ENCODE measurements at regions not wholly inside any gene's neighbourhood (a gene's known extent, or its start where the extent isn't known, plus 50 kb on each side); places are given as distances from the start of the nearest gene placed in this dataset.

- Histone ChIP-seq H3K9ac (ENCODE audit: insufficient read depth, low read length, poor library complexity, severe bottlenecking) (no peak overlapping the region), H4K20me1 (ENCODE audit: insufficient read depth, low read length) (no peaks in the 10 kb centered on the region), H3K9me3 (replicated peaks in 1 of 2; ENCODE audit: control insufficient read depth in 1 of 2, insufficient read depth in 1 of 2, low read length in 2 of 2) (no peaks in the 10 kb centered on the region), H3K79me2 (ENCODE audit: insufficient read depth, low read length) (no peaks in the 10 kb centered on the region), H3K4me2 (replicated peaks; ENCODE audit: extremely low read depth, low read length, poor library complexity, severe bottlenecking) (no peak overlapping the region), H2AFZ (ENCODE audit: insufficient read depth, low read depth, low read length, poor library complexity, severe bottlenecking) (no peak overlapping the region), H3K36me3 (replicated peaks in 1 of 2; ENCODE audit: control insufficient read depth in 1 of 2, insufficient read depth in 2 of 2, low read length in 2 of 2) (no peaks in the 10 kb centered on the region), H3K27me3 (ENCODE audit: control insufficient read depth in 2 of 2, insufficient read depth in 2 of 2, low read length in 2 of 2) (no peaks in the 10 kb centered on the region), H3K4me1 (ENCODE audit: control insufficient read depth in 1 of 2, insufficient read depth in 2 of 2, low read length in 2 of 2) (no peaks in the 10 kb centered on the region), H3K27ac (ENCODE audit: low read depth in 1 of 2, low read length in 2 of 2) (no peak overlapping the region), H3K4me3 (replicated peaks in 1 of 3; ENCODE audit: low read depth in 2 of 3, low read length in 3 of 3) (no peak overlapping the region)
- Mint-ChIP-seq H3K36me3 (no peaks in the 10 kb centered on the region), H3K4me1 (no peaks in the 10 kb centered on the region), H3K27ac (no peak overlapping the region), H3K9me3 (peaks cover 0 to 6% (median 0%) of the 10 kb centered on the region in 7 donors), H3K4me3 (no peak overlapping the region), H3K27me3 (ENCODE audit: low read depth in 3 of 3) (no peaks in the 10 kb centered on the region)
- TF ChIP-seq, protein P1, sequence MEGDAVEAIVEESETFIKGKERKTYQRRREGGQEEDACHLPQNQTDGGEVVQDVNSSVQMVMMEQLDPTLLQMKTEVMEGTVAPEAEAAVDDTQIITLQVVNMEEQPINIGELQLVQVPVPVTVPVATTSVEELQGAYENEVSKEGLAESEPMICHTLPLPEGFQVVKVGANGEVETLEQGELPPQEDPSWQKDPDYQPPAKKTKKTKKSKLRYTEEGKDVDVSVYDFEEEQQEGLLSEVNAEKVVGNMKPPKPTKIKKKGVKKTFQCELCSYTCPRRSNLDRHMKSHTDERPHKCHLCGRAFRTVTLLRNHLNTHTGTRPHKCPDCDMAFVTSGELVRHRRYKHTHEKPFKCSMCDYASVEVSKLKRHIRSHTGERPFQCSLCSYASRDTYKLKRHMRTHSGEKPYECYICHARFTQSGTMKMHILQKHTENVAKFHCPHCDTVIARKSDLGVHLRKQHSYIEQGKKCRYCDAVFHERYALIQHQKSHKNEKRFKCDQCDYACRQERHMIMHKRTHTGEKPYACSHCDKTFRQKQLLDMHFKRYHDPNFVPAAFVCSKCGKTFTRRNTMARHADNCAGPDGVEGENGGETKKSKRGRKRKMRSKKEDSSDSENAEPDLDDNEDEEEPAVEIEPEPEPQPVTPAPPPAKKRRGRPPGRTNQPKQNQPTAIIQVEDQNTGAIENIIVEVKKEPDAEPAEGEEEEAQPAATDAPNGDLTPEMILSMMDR (IDR thresholded peaks at IDR 0.05), result no peak
- DNase-seq, result no peak
- intact Hi-C loops (cut with micrococcal nuclease), result no loop called here
- WGBS (ENCODE audit: insufficient coverage), result no CpG with 5 or more reads among the region's 2 CpGs
These were observed 168.3 kb upstream of the STXBP5 start for GRCh38 chr6:147035886-147036285.

DNA sequence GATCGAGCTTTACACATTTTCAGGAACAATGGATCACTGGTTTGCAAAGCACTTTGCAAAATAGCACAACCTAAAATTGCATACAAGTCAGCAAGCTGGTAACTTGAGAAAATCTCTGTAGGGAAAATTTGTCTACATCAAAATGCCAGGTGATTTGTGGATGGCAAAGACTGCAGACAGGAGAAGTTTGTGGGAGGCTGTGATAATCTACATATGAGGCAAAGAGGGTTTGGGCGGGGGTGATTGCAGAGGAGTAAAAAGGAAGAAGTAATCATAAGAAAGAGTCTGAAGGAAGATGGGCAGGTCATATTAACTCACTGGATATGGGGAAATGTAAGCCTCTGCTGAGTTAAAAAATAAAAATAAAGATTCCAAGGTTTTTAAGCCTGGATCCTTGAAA is 166.3 kb upstream of the STXBP5 start:
- DNase-seq, result no peak
- Mint-ChIP-seq H3K27me3 (ENCODE audit: low read depth in 3 of 3) (no peaks in the 10 kb centered on the region), H3K9me3 (peaks cover 0 to 10% (median 2%) of the 10 kb centered on the region in 7 donors), H3K4me1 (no peaks in the 10 kb centered on the region), H3K27ac (no peak overlapping the region), H3K36me3 (no peaks in the 10 kb centered on the region), H3K4me3 (no peak overlapping the region)
- no peak overlapping the region for H3K9ac ChIP-seq (ENCODE audit: insufficient read depth, low read length, poor library complexity, severe bottlenecking)
- no peaks in the 10 kb centered on the region for H3K9me3 ChIP-seq (replicated peaks in 1 of 2; ENCODE audit: control insufficient read depth in 1 of 2, insufficient read depth in 1 of 2, low read length in 2 of 2)
- H3K4me1 ChIP-seq (ENCODE audit: control insufficient read depth in 1 of 2, insufficient read depth in 2 of 2, low read length in 2 of 2), result no peaks in the 10 kb centered on the region
- no peak overlapping the region for H3K4me3 ChIP-seq (replicated peaks in 1 of 3; ENCODE audit: low read depth in 2 of 3, low read length in 3 of 3)
- H3K79me2 ChIP-seq (ENCODE audit: insufficient read depth, low read length), result no peaks in the 10 kb centered on the region
- H3K27ac ChIP-seq (ENCODE audit: low read depth in 1 of 2, low read length in 2 of 2), result no peak overlapping the region
- TF ChIP-seq, protein P1 (IDR thresholded peaks at IDR 0.05), result no peak
- intact Hi-C loops (cut with micrococcal nuclease), result no loop called here
- H4K20me1 ChIP-seq (ENCODE audit: insufficient read depth, low read length), result no peaks in the 10 kb centered on the region
- 83% methylated on average over 1 of the region's 2 CpGs for WGBS (ENCODE audit: insufficient coverage)
- H3K27me3 ChIP-seq (ENCODE audit: control insufficient read depth in 2 of 2, insufficient read depth in 2 of 2, low read length in 2 of 2), result no peaks in the 10 kb centered on the region
- no peak overlapping the region for H2AFZ ChIP-seq (ENCODE audit: insufficient read depth, low read depth, low read length, poor library complexity, severe bottlenecking)
- H3K4me2 ChIP-seq (replicated peaks; ENCODE audit: extremely low read depth, low read length, poor library complexity, severe bottlenecking), result no peak overlapping the region
- H3K36me3 ChIP-seq (replicated peaks in 1 of 2; ENCODE audit: control insufficient read depth in 1 of 2, insufficient read depth in 2 of 2, low read length in 2 of 2), result no peaks in the 10 kb centered on the region
